Upper lobe of left lung (tissue), 6 donors: ENCODE measurements at regions not wholly inside any gene's neighbourhood (a gene's known extent, or its start where the extent isn't known, plus 50 kb on each side); places are given as distances from the start of the nearest gene placed in this dataset.

Experiments
- ATAC-seq, 2 donors: fragments of 200-7000 bp; cut with Tn5 transposase; one replicate each; pipeline ENCODE4 v1.9.1; 2022; ENCODE audit warnings: mild to moderate bottlenecking in 2 of 2, moderate library complexity in 2 of 2; ENCODE audit not compliant: low FRiP score in 2 of 2
- DNase-seq, 2 donors: peaks; one replicate each; pipeline ENCODE4 v3.0.0-alpha.2; 2019 to 2020
- H3K27ac ChIP-seq, 4 donors: fragments of 200-600 bp; sonication (generic); one replicate each; pipeline ENCODE4 v1.5.1; 2016 to 2019
- H3K27me3 ChIP-seq, 4 donors: fragments of 200-600 bp; sonication (generic); one replicate each; pipeline ENCODE4 v1.5.1; 2017 to 2019
- H3K36me3 ChIP-seq, 4 donors: fragments of 200-600 bp; sonication (generic); one replicate each; pipeline ENCODE4 v1.5.1; 2016 to 2019
- H3K4me1 ChIP-seq, 4 donors: fragments of 200-600 bp; sonication (generic); one replicate each; pipeline ENCODE4 v1.5.1; 2018 to 2019
- H3K4me3 ChIP-seq, 4 donors: fragments of 200-600 bp; sonication (generic); one replicate each; pipeline ENCODE4 v1.5.1; 2017 to 2019; ENCODE audit warnings: mild to moderate bottlenecking in 2 of 4, moderate library complexity in 1 of 4
- H3K9me3 ChIP-seq, 4 donors: fragments of 200-600 bp; sonication (generic); one replicate each; pipeline ENCODE4 v1.5.1; 2018 to 2019
- EP300 ChIP-seq, 4 donors: sonication (generic); formaldehyde crosslinking; IDR thresholded peaks; one replicate each; pipeline ENCODE4 v1.5.1; 2017; ENCODE audit warnings: antibody characterized with exemption in 4 of 4, control low read depth in 2 of 4
- POLR2A ChIP-seq, 4 donors: fragments of 450-650 bp; IDR thresholded peaks; one replicate each; pipeline ENCODE4 v1.5.1; 2016 to 2017; ENCODE audit warnings: antibody characterized with exemption in 4 of 4, mild to moderate bottlenecking in 2 of 4
- POLR2AphosphoS5 ChIP-seq, 2 donors: sonication (generic); formaldehyde crosslinking; IDR thresholded peaks; one replicate each; pipeline ENCODE4 v1.5.1; 2017; ENCODE audit warnings: antibody characterized with exemption in 2 of 2
- WGBS, 2 donors: methylation state at CpG; one replicate each; pipeline ENCODE4 v1.1.5; 2017 to 2018; 5-methylcytosine and 5-hydroxymethylcytosine counted together
- TF ChIP-seq, protein P1 (sequence below), 6 experiments: fragments of 450-650 bp in 4 of 6; fragments of 200-600 bp in 2 of 6; sonication (generic) in 2 of 6; IDR thresholded peaks; one replicate each; pipeline ENCODE4 v1.5.1; 2016 to 2019; ENCODE audit warnings: antibody characterized with exemption in 6 of 6
- donor health status: DM: no; HTN: no; CAD: no; lungs with moderate emphysema.
- donor health status: DM: no; HTN: yes; CAD: no; lungs with severe emphysema.

DNA sequence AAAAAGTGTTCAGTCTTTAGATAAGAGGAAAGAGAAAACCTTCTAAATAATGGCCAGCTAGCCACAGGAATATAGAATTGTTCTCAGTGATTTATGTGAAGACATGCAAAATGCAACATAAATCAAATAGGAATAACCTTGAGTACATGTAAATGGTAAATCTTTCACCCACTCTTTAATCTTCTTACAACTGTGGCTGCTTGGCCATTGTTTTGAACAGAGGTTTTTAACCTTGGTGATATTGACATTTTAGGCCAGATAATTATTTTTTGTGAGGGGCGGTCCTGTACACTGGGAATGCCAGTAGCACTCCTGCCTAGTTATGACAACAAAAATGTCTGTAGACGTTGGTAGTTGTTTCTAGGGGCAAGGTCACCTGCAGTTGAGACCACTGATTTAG, 479.9 kb upstream of the NOVA1 start:
- TF ChIP-seq EP300 (IDR thresholded peaks at IDR 0.05), result no peak
- no peak for TF ChIP-seq POLR2A (IDR thresholded peaks at IDR 0.05)
- TF ChIP-seq, protein P1, sequence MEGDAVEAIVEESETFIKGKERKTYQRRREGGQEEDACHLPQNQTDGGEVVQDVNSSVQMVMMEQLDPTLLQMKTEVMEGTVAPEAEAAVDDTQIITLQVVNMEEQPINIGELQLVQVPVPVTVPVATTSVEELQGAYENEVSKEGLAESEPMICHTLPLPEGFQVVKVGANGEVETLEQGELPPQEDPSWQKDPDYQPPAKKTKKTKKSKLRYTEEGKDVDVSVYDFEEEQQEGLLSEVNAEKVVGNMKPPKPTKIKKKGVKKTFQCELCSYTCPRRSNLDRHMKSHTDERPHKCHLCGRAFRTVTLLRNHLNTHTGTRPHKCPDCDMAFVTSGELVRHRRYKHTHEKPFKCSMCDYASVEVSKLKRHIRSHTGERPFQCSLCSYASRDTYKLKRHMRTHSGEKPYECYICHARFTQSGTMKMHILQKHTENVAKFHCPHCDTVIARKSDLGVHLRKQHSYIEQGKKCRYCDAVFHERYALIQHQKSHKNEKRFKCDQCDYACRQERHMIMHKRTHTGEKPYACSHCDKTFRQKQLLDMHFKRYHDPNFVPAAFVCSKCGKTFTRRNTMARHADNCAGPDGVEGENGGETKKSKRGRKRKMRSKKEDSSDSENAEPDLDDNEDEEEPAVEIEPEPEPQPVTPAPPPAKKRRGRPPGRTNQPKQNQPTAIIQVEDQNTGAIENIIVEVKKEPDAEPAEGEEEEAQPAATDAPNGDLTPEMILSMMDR (IDR thresholded peaks at IDR 0.05), result no peak
- no peak for TF ChIP-seq POLR2AphosphoS5 (IDR thresholded peaks at IDR 0.05)
- H3K4me1 ChIP-seq, result no peaks in the 10 kb centered on the region
- H3K27me3 ChIP-seq, result no peaks in the 10 kb centered on the region
- H3K27ac ChIP-seq, result no peak overlapping the region
- H3K9me3 ChIP-seq, result no peaks in the 10 kb centered on the region
- H3K4me3 ChIP-seq, result no peak overlapping the region
- DNase-seq (no peak), ATAC-seq (no peak)
- H3K36me3 ChIP-seq, result no peaks in the 10 kb centered on the region
- 21% methylated on average over 2 of the region's 2 CpGs for WGBS, 2 donors

DNA sequence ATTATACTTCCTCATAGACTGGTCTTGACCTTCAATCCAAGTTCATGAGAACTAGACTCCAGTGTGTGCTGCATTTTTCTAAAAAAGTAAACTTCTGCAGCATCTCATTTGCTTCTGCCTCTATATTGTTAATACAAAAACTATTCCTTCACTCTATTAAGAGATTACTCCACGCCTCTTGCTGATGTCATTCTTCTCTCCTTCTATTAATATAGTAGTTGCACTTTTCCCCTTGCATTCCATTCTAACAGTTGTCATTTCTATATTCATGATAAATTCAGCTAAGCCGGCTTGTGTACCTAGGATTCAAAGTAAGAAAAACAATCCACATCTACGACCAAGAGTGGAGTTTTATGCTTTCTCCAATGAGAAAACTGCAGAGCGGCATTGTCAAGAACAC, 480.4 kb upstream of the NOVA1 start:
- ATAC-seq, result no peak
- Histone ChIP-seq H3K36me3 (no peaks in the 10 kb centered on the region), H3K4me1 (no peaks in the 10 kb centered on the region), H3K27me3 (no peaks in the 10 kb centered on the region), H3K4me3 (no peak overlapping the region), H3K9me3 (no peaks in the 10 kb centered on the region), H3K27ac (no peak overlapping the region)
- no peak for TF ChIP-seq EP300 (IDR thresholded peaks at IDR 0.05)
- no peak for TF ChIP-seq POLR2AphosphoS5 (IDR thresholded peaks at IDR 0.05)
- no peak for TF ChIP-seq POLR2A (IDR thresholded peaks at IDR 0.05)
- TF ChIP-seq, protein P1 (IDR thresholded peaks at IDR 0.05), result no peak
- WGBS, 2 donors, result 69 to 85% methylated on average over 4 of the region's 4 CpGs
- no peak for DNase-seq

DNA sequence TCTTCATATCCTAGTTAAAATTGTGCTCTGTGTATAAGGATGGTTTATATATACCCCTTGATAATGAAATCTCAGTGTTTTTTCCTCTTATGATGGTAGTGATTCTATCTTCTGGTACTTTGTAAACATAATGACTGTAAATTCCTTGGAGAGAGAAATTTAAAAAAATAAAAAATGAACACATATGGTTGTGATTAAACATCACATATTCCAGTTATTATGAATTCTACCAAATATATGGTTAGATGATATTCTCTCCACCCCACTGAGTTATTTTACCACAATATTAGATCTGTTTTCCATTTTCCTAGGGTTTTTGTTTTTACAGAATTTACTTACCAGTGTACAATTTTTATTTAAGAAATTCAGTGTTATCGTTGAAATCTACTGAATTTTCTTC, 481.9 kb upstream of the NOVA1 start:
- H3K36me3 ChIP-seq, result no peaks in the 10 kb centered on the region
- no peak overlapping the region for H3K27ac ChIP-seq
- ATAC-seq (no peak), DNase-seq (no peak)
- H3K4me1 ChIP-seq, result no peaks in the 10 kb centered on the region
- H3K27me3 ChIP-seq, result no peaks in the 10 kb centered on the region
- no peaks in the 10 kb centered on the region for H3K9me3 ChIP-seq
- TF ChIP-seq POLR2A (IDR thresholded peaks at IDR 0.05), result no peak
- TF ChIP-seq, protein P1 (IDR thresholded peaks at IDR 0.05), result no peak
- TF ChIP-seq EP300 (IDR thresholded peaks at IDR 0.05), result no peak
- no peak for TF ChIP-seq POLR2AphosphoS5 (IDR thresholded peaks at IDR 0.05)
- 84 to 91% methylated on average over 1 of the region's 1 CpG for whole genome bisulfite sequencing, 2 donors
- H3K4me3 ChIP-seq, result no peak overlapping the region

DNA sequence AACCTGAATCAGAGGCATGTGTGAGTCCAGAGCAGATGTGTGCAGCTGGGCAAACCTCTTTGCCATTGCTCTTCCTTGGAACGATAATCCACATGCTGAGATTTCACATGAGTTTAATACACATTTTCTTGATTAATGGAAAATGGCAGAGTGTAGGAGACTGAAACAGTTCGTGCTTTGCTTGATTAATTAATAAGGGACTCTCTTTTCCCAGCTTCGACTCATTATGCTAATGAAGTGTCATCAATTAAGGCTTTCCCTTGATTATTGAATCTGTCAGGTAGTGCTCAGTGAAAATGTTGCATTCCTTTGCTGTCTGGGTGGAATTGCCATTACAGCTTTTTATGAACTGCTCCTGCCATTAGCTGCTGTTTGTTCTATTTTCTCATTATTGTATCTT, 487.7 kb upstream of the NOVA1 start:
- Histone ChIP-seq H3K27ac (no peak overlapping the region), H3K27me3 (no peaks in the 10 kb centered on the region), H3K36me3 (no peaks in the 10 kb centered on the region), H3K4me3 (no peak overlapping the region), H3K4me1 (no peaks in the 10 kb centered on the region), H3K9me3 (no peaks in the 10 kb centered on the region)
- no peak for TF ChIP-seq POLR2A (IDR thresholded peaks at IDR 0.05)
- TF ChIP-seq, protein P1 (IDR thresholded peaks at IDR 0.05), result no peak
- TF ChIP-seq EP300 (IDR thresholded peaks at IDR 0.05), result no peak
- no peak for TF ChIP-seq POLR2AphosphoS5 (IDR thresholded peaks at IDR 0.05)
- WGBS, 2 donors, result 62 to 67% methylated on average over 3 of the region's 3 CpGs
- DNase-seq (no peak), ATAC-seq (no peak)

DNA sequence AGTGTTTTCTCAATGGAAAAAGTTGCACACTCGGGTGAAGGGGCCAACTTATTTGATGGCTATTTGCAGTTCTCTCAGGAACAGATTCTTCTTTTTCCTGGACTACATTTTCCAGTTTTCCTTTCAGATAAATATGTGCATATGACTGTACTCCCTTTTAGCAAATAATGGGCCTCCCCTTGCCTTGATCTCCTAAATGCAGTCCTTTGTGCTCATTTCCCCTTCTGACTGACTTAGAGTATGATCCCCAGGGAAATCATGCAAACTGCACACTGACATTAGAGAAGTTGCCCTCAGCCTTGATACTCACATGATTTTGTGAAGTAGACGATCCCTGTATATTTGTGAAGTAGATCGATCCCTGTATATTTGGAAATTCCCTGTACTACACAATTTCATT, 492.9 kb upstream of the NOVA1 start:
- TF ChIP-seq POLR2AphosphoS5 (IDR thresholded peaks at IDR 0.05) (no peak), POLR2A (IDR thresholded peaks at IDR 0.05) (no peak), EP300 (IDR thresholded peaks at IDR 0.05) (no peak)
- TF ChIP-seq, protein P1 (IDR thresholded peaks at IDR 0.05), result no peak
- Histone ChIP-seq H3K4me3 (no peak overlapping the region), H3K27me3 (no peaks in the 10 kb centered on the region), H3K36me3 (no peaks in the 10 kb centered on the region), H3K27ac (no peak overlapping the region), H3K9me3 (no peaks in the 10 kb centered on the region), H3K4me1 (no peaks in the 10 kb centered on the region)
- DNase-seq (no peak), ATAC-seq (no peak)
- WGBS, 2 donors, result 73 to 85% methylated on average over 3 of the region's 3 CpGs
